ENCODE measurements at regions not wholly inside any gene's neighbourhood (a gene's known extent, or its start where the extent isn't known, plus 50 kb on each side); places are given as distances from the start of the nearest gene placed in this dataset.

- WGBS, 5 donors, result 68 to 86% (median 79%) methylated on average over 3 of the region's 3 CpGs
- intact Hi-C loops (cut with DNase I; ENCODE audit: low total_unique reads), result no loop called here
These were observed 351.2 kb upstream of the ATP10A start for GRCh38 chr15:26214290-26214689.

GRCh38 chr15:26213427-26213826, 350.3 kb upstream of the ATP10A start:
- H3K4me3 ChIP-seq, result no peak overlapping the region
- 87 to 93% (median 88%) methylated on average over 2 of the region's 2 CpGs for WGBS, 5 donors
- no peaks in the 10 kb centered on the region for H3K4me1 ChIP-seq
- peaks cover 0 to 10% (median 7%) of the 10 kb centered on the region in 8 donors for H3K9me3 ChIP-seq
- no peaks in the 10 kb centered on the region for H3K36me3 ChIP-seq
- intact Hi-C loops (cut with DNase I; ENCODE audit: low total_unique reads), result no loop called here
- DNase-seq, result no peak
- no peaks in the 10 kb centered on the region for H3K27me3 ChIP-seq (replicated peaks in 1 of 7)
- TF ChIP-seq CTCF (IDR thresholded peaks at IDR 0.05 in 8 of 11, conservative IDR thresholded peaks at IDR 0.05 in 3 of 11) (no peak), POLR2A (IDR thresholded peaks at IDR 0.05) (no peak), POLR2AphosphoS5 (IDR thresholded peaks at IDR 0.05) (no peak)
- H3K27ac ChIP-seq, result no peak overlapping the region

More at GRCh38 chr15:26214290-26214689, 351.2 kb upstream of the ATP10A start:
- Histone ChIP-seq H3K36me3 (no peaks in the 10 kb centered on the region), H3K27ac (no peak overlapping the region), H3K27me3 (replicated peaks in 1 of 7) (no peaks in the 10 kb centered on the region), H3K4me3 (no peak overlapping the region), H3K4me1 (no peaks in the 10 kb centered on the region), H3K9me3 (peaks cover 0 to 10% (median 7%) of the 10 kb centered on the region in 8 donors)
- TF ChIP-seq CTCF (IDR thresholded peaks at IDR 0.05 in 8 of 11, conservative IDR thresholded peaks at IDR 0.05 in 3 of 11) (no peak), POLR2A (IDR thresholded peaks at IDR 0.05) (no peak), POLR2AphosphoS5 (IDR thresholded peaks at IDR 0.05) (no peak)
- DNase-seq, result no peak

- H3K4me1 ChIP-seq, result no peaks in the 10 kb centered on the region
- H3K27me3 ChIP-seq (replicated peaks in 1 of 7), result no peaks in the 10 kb centered on the region
- TF ChIP-seq POLR2AphosphoS5 (IDR thresholded peaks at IDR 0.05), result no peak
- DNase-seq, result no peak
- no peak overlapping the region for H3K27ac ChIP-seq
- peaks cover 0 to 7% (median 3%) of the 10 kb centered on the region in 8 donors for H3K9me3 ChIP-seq
- no peaks in the 10 kb centered on the region for H3K36me3 ChIP-seq
- intact Hi-C loops (cut with DNase I; ENCODE audit: low total_unique reads), result no loop called here
- H3K4me3 ChIP-seq, result no peak overlapping the region
- 70 to 81% (median 75%) methylated on average over 1 of the region's 1 CpG for WGBS, 5 donors
These were observed 349.0 kb upstream of the ATP10A start for GRCh38 chr15:26212109-26212508.

- Histone ChIP-seq H3K27me3 (replicated peaks in 1 of 7) (no peaks in the 10 kb centered on the region), H3K27ac (no peak overlapping the region)
- intact Hi-C loops (cut with DNase I; ENCODE audit: low total_unique reads), result no loop called here
These were observed 347.9 kb upstream of the ATP10A start for GRCh38 chr15:26210980-26211379.

More at GRCh38 chr15:26210980-26211379, 347.9 kb upstream of the ATP10A start:
- WGBS, 5 donors, result 54 to 68% (median 63%) methylated on average over 3 of the region's 3 CpGs
- no peaks in the 10 kb centered on the region for H3K9me3 ChIP-seq
- H3K36me3 ChIP-seq, result no peaks in the 10 kb centered on the region
- no peak overlapping the region for H3K4me3 ChIP-seq
- DNase-seq, result no peak
- no peaks in the 10 kb centered on the region for H3K4me1 ChIP-seq
- TF ChIP-seq POLR2A (IDR thresholded peaks at IDR 0.05), result no peak
- no peak for TF ChIP-seq CTCF (IDR thresholded peaks at IDR 0.05 in 8 of 11, conservative IDR thresholded peaks at IDR 0.05 in 3 of 11)
- TF ChIP-seq POLR2AphosphoS5 (IDR thresholded peaks at IDR 0.05), result no peak
